ENCODE measurements at regions not wholly inside any gene's neighbourhood (a gene's known extent, or its start where the extent isn't known, plus 50 kb on each side); places are given as distances from the start of the nearest gene placed in this dataset.

DNA sequence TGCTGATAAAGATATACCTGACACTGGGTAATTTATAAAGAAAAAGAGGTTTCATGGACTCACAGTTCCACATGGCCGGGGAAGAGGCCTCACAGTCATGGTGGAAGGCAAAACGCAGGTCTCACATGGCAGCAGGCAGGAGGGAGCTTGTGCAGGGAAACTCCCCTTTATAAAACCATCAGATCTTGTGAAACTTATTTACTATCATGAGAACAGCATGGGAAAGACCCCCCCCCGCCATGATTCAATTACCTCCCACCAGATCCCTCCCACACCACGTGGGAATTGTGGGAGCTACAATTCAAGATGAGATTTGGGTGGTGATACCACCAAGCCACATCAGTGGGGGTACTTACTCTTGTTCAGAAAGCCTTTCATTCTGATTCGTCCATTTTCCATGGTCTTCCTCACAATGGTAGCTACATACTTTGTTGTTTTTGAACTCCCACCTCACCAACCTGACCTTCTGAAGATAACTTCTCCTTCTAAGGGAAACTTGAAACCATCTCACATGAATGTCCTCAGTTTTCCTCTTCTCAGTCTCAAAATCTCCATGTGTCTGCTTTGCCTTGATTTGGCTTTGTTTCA is 275.6 kb upstream of the PROK2 start:
- DNase-seq = no peak

DNA sequence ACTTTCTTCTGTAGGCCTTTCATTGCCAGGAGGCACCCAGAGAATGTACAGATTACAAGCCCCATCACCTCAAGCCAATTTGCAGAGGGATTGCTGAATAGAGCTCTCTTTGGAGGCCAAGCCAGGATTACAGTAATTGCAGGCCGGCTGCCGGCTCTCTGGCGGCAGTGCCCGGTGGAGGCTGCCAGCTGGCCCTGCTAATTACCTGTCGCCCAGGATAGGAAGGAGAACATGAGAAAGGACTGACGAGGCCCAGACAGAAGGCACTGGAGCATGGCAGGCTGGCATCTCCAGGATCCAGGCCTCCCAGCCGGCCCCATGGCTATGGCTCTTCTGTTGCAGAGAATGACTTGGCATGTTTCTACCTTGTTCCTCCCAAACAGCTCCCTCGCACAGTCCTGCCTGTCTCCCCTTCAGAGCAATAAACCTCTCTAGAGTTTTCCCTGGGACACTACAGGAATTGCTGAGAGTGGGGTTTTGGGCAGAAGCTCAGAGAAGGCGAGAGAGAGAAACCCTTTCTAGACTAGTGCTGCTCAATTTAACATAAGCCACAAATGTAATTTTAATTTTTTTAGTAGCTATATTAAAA is 273.6 kb upstream of the PROK2 start:
- DNase-seq = no peak

- DNase-seq = no peak
These were observed 270.5 kb upstream of the PROK2 start for GRCh38 chr3:72055436-72055835.

DNA sequence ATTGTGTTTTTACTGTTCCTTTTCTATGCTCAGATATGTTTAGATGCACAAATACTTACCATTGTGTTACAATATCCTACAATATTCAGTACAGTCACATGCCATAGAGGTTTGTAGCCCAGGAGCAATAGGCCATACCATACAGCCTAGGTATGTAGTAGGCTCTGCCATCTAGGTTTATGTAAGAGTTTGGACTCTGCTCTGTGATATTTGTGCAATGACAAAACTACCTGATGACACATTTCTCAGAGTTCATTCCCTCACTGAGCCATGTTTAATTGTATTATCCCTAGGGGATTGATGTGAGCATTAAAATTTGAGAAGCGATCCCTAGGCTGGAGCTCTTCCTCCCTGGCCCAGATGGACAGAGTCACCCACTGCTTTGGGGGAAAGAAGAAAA is 270.0 kb upstream of the PROK2 start:
- no peak for DNase-seq

GRCh38 chr3:72052841-72053409 is 268.0 kb upstream of the PROK2 start:
- DNase-seq = no peak

GRCh38 chr3:72050771-72051170 is 265.8 kb upstream of the PROK2 start:
- DNase-seq = no peak

GRCh38 chr3:72050048-72050632 is 265.2 kb upstream of the PROK2 start:
- DNase-seq = no peak

DNA sequence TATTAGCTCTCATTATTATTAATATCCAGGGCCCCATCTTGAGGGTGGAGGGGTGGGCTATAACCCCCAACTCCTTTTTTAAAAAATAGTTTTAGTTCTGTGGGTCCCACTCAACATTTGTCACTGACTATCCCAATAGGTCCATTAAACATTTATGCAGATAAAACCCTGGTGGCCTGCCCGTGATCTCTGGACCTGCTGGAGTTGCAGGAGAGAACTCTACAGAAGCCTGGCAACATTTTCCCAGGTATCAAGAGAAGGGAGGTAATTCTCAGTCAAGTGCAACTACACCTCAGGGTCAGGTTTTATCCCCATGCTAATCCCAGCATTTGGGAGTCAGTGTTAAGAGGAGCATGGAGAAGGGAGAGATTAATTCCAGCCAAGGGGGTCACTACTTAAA is 264.4 kb upstream of the PROK2 start:
- no peak for DNase-seq

- DNase-seq = no peak
These were observed 263.9 kb upstream of the PROK2 start for GRCh38 chr3:72048873-72049272.

DNA sequence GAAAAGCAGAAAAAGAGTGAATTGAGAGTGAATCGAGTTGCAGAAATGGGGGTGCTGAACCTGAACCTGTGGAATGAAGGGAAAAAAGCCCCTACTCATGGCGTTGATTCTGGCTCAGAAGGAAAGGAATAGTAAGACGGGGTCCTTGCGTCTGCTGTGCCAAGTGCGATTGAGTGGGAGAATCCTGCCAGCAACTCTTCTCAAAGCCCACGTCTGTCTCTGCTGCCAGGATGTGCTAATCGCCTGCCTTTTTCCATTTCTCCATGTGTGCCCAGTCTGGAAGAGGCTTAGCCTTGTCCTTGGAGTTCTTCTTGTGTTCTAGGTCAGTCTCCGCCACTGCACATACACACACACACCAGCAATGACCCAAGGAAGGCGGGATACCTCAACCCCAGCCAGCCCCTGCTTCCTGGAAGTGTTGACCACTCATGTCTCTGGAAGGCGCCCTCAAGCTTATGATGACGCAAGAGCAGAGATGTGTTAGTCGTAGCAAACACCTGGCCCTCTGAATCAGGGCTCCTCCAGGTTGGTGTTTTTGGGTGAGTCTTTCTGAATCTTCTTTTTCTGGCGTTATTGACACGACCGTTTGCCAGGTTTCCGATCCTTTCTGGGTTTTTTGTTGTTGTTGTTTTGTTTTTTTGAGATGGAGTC is 262.4 kb upstream of the PROK2 start:
- no peak for DNase-seq

GRCh38 chr3:72044231-72044855 is 259.4 kb upstream of the PROK2 start:
- DNase-seq = no peak

DNA sequence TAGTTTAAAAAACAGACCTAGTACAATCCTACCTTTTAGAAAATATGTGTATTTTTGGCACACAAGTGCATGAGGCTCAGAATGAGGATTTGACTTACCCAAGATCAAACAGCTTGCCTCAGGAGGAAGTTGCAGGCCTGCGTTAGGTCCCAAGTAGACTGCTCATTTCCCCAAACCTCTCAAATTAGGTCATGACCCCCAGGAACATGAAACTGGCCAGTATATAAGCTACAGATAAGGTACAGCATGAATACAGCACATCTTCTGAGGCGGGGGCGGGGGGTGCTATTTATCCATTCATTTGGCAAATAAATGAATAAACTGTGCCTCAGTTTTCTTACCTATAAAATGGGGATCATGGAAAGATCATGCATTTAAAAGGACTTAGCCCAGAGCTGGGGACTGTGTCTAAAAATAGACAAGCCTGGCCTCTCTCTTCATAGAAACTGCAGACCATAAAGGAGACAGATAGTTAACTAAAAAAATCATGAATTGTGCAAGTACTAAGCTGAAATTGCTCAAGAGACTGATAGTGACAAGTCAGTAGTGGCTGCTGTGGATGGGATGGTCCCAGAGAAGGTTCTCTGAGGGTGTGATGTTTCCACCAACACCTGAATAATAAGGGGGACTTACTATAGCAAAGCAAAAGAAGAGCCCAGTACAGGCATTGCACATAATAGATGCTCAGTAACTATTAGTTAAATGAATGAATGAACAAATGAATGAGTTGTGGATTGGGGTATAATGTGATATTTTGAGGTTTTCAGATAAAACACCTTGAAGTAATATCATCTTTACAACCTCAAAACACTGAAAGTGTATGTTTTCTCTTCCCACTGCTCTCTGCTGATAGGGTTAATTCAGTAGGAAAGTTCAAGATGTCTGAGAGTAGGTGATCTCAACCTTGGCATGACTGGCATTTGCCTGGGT is 258.5 kb upstream of the PROK2 start:
- DNase-seq = no peak

- no peak for DNase-seq
These were observed 257.7 kb upstream of the PROK2 start for GRCh38 chr3:72042397-72043203.

DNA sequence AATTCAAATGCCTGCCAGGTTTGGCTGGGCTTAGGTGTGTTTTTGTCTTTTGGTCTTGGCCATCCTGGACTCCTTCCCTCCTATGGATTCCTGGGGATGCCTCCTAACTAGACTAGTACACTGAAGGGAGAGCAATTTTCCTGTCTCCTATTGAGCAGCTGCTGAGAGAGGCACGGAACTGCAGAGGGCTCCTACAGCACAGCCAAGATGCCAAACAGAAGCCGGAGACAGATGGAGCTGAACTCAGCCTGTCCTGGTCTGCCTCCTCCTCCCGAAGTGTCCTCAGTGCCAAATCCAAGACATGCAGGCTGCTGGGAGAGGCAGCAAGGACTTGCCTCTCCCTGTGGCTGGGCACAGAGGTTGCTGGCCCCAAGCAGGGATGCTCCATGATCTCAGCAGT is 256.6 kb upstream of the PROK2 start:
- DNase-seq = no peak

DNA sequence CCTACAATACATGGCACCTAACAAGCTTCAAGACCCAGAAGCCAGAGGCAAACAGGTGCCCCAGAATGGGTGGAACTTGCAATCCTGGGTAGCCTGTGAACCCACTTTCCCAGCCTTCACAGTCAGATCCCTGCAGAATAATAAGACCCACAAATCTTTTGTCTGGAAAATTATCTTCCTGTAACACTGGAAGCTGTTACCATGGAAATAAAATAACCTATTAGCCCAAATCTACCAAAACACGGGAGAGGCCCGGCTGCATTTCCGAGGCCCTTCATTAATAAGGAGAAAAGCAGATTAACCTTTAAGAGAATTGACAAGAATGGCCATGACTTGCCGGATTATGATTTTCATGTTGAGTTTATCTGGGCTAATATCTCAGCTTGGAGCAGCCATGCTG is 256.1 kb upstream of the PROK2 start:
- DNase-seq = no peak

- no peak for DNase-seq
These were observed 254.7 kb upstream of the PROK2 start for GRCh38 chr3:72039677-72040076.

- no peak for DNase-seq
These were observed 252.0 kb upstream of the PROK2 start for GRCh38 chr3:72036899-72037298.

DNA sequence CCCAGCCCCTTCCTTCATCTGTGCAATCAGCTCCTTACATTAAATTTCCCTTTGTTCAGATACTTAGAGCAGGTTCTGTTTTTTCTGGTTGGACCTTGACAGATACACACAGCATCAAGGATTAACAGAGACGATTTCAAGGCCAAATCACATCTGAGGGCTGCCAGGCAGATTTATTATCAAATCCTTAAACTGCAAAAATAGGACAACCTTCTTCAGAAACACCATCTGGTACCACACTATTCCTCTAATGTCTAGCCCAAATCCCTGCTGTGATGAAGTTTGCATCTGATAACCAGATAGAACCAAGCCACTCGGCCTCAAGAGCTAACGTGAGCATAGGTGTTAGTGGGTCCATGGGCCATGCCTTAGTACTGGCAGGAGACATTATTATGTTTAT is 250.7 kb upstream of the PROK2 start:
- no peak for DNase-seq

DNA sequence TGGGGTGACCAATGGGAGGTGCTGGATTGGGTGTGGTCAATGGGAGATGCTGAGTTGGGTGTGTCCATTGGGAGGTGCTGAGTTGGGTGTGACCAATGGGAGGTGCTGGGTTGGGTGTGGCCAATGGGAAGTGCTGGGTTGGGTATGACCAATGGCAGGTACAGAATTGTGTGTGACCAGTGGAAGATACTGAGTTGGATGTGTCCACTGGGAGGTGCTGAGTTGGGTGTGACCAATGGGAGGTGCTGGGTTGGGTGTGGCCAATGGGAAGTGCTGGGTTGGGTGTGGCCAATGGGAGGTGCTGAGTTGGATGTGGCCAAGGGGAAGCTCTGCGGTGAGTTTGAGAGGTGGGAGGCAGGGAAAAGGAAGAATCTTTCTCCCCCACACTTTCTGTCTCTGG is 250.0 kb upstream of the PROK2 start:
- no peak for DNase-seq

DNA sequence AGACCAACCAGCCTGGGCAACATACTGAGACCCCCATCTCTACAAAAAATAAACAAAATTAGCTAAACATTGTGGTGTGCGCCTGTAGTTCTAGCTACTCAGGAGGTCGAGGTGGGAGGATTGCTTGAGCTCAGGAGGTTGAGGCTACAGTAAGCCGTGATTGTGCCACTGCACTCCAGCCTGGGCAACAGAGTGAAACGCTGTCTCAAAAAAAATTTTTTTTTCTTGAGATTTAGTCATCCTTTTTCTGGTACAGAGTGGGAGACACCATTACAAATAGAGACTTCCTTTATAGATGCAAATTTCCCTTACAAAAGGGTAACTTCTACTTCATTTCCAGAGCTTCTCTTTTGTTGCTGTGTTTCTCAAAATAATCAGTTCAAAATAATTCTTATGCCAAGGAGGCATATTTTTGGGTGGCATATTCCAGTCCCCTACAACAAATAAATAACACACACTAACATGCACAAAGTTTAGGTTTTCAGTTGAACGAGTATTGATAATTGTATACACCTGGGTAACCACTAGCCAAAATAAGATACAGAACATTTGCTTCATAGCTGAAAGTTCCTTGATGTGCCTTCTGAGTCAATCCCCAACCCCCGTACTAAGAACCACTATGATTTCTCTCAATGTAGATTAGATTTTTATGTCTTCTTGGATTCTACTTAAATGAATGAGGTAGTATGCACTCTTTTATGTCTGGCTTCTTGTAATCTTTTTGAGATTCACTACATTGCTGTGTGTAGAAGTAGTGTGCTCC is 248.9 kb upstream of the PROK2 start:
- DNase-seq = no peak

Data from activated CD4-positive, alpha-beta T cell treated with anti-CD3 and anti-CD28 coated beads, Interleukin-2, amount 50 U/mL, for 1 hour (primary cell).